Choroid plexus epithelial cell (primary cell): ENCODE measurements at regions not wholly inside any gene's neighbourhood (a gene's known extent, or its start where the extent isn't known, plus 50 kb on each side); places are given as distances from the start of the nearest gene placed in this dataset.
A peak's percentile ranks its signal among the peaks of the same experiment; 100 is the strongest.

Experiments used
- DNase-seq: peaks from one replicate; pipeline ENCODE4 v3.0.0-alpha.2; 2010; ENCODE audit warnings: low read depth
- H3K4me3 ChIP-seq: 2 replicates; pipeline ENCODE4 v1.5.1; 2011; ENCODE audit warnings: low read depth, mild to moderate bottlenecking, control low read depth, low read length, moderate library complexity
- TF ChIP-seq, protein P1 (sequence below): conservative IDR thresholded peaks from 2 replicates; pipeline ENCODE4 v1.5.1; 2011; ENCODE audit warnings: low read depth, mild to moderate bottlenecking, control low read depth, inconsistent platforms, low read length, moderate library complexity

DNA sequence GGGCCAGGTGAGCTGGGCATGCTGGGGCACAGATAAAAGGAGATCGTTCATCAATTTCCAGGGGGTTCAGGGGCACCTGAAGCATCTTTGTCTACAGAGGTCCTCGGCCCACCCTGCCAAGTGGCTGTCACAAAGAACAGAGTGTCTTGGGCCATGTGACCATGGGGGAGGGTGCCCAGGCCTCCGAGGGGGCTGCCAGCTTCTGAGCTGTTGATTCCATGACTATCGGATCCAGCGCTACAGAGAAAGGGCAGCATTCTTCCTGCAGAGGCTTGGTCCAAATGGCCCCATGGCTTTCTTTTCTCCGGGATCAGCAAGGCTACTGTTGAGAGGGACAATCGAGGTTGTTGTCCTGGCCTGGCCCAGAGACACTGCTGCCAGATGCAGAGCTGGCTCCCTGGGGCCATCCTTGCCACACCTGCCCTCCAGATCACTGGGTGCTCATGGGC is 289.2 kb downstream of the ZSWIM6 start:
- DNase-seq: no peak
- H3K4me3 ChIP-seq: no peak overlapping the region
- TF ChIP-seq, protein P1, sequence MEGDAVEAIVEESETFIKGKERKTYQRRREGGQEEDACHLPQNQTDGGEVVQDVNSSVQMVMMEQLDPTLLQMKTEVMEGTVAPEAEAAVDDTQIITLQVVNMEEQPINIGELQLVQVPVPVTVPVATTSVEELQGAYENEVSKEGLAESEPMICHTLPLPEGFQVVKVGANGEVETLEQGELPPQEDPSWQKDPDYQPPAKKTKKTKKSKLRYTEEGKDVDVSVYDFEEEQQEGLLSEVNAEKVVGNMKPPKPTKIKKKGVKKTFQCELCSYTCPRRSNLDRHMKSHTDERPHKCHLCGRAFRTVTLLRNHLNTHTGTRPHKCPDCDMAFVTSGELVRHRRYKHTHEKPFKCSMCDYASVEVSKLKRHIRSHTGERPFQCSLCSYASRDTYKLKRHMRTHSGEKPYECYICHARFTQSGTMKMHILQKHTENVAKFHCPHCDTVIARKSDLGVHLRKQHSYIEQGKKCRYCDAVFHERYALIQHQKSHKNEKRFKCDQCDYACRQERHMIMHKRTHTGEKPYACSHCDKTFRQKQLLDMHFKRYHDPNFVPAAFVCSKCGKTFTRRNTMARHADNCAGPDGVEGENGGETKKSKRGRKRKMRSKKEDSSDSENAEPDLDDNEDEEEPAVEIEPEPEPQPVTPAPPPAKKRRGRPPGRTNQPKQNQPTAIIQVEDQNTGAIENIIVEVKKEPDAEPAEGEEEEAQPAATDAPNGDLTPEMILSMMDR: no peak

DNA sequence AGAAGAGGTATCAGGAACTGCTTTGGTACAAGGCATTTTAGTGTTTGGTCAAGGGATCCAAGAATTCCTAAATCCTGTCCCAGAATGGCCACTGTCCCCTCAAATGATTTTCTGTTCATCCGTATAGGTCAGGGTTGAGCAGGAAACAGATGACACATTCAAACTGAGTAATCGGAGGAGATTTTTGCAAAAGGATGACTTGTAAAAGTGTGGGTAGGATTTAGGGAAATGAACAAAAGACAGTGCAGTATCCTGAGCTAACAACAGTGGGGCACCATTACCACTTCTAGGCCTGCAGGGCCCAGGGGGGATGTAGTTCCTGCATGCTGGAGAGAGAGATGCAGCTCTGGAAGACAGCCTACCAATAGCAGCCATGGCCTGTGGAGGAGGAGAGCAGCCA is 290.1 kb downstream of the ZSWIM6 start:
- no peak for DNase-seq

DNA sequence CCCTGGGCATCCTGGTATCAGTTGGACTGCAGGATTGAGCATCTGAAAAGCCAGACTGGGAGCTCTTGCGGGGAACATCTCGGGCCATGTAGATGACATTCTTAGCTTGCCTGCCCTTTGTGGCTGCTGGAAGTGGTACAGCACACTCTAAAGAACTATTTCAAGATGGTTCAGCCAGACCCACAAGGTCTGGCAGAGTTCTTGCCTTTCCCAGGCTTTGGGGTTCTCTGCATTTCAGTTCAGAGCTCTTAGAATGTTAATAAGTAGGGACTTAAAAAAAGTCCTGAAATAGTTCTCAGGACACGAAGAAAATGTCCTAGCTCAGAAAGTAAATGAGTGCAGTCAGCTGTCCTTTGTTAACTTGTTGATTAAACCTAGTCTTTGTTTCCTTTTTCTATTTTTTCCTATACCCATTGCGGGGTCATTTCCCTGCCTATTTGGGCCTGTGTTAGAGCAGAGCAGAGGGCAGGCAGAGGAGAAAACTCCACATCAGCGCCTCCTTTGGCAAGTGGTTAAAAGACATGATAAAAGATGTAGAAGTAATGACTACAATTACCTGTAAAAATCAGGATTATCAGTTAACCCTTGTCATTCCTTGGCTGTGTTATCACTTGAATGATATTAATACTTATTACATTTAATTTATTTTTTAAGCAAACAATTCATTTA is 291.5 kb downstream of the ZSWIM6 start:
- H3K4me3 ChIP-seq: no peak overlapping the region
- TF ChIP-seq, protein P1: peak; percentile 59
- peak; percentile 37 for DNase-seq

More for the DNA sequence above, 290.1 kb downstream of the ZSWIM6 start:
- H3K4me3 ChIP-seq: no peak overlapping the region
- TF ChIP-seq, protein P1: no peak

- H3K4me3 ChIP-seq: no peak overlapping the region
- no peak for DNase-seq
- TF ChIP-seq, protein P1: no peak
Measured at GRCh38 chr5:61624553-61625136, 292.6 kb downstream of the ZSWIM6 start.

GRCh38 chr5:61625137-61625561 is 293.1 kb downstream of the ZSWIM6 start:
- no peak for DNase-seq
- TF ChIP-seq, protein P1: no peak
- peak overlapping the region; percentile 71 for H3K4me3 ChIP-seq

GRCh38 chr5:61625681-61626621 is 293.9 kb downstream of the ZSWIM6 start:
- H3K4me3 ChIP-seq: peak overlapping the region; percentile 71
- TF ChIP-seq, protein P1: no peak
- DNase-seq: peak; percentile 23
